ENCODE measurements at regions not wholly inside any gene's neighbourhood (a gene's known extent, or its start where the extent isn't known, plus 50 kb on each side); places are given as distances from the start of the nearest gene placed in this dataset.
A peak's percentile ranks its signal among the peaks of the same experiment; 100 is the strongest.

DNA sequence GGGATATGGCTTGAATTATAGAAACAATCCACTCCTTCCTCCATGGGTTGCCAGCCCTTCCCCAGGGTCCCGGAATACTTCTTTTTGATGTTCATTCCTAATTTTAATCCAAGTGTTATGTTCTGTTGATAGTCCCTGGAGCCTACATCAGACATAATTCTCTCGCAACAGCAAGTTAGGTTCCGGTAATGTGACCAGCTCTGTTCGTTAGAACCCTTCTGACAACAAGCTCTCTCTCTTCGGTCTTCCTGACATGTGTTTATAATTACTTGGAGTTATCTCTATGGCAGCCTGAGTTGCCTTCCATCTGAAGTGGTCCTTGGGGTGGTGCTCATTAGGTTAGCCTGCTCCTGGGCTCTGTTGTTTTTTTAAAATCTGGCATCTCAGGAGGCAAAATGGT is 506.9 kb upstream of the JARID2 start:
- DNase-seq (ENCODE audit: low spot score), result no peak
- TF ChIP-seq, protein P1, sequence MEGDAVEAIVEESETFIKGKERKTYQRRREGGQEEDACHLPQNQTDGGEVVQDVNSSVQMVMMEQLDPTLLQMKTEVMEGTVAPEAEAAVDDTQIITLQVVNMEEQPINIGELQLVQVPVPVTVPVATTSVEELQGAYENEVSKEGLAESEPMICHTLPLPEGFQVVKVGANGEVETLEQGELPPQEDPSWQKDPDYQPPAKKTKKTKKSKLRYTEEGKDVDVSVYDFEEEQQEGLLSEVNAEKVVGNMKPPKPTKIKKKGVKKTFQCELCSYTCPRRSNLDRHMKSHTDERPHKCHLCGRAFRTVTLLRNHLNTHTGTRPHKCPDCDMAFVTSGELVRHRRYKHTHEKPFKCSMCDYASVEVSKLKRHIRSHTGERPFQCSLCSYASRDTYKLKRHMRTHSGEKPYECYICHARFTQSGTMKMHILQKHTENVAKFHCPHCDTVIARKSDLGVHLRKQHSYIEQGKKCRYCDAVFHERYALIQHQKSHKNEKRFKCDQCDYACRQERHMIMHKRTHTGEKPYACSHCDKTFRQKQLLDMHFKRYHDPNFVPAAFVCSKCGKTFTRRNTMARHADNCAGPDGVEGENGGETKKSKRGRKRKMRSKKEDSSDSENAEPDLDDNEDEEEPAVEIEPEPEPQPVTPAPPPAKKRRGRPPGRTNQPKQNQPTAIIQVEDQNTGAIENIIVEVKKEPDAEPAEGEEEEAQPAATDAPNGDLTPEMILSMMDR (IDR thresholded peaks at IDR 0.05), result no peak
- no peak overlapping the region for H3K27ac ChIP-seq
- no peak overlapping the region for H3K4me3 ChIP-seq

GRCh38 chr6:14739827-14740226 is 506.0 kb upstream of the JARID2 start:
- TF ChIP-seq, protein P1 (IDR thresholded peaks at IDR 0.05), result no peak
- DNase-seq (ENCODE audit: low spot score), result no peak
- Histone ChIP-seq H3K27ac (no peak overlapping the region), H3K4me3 (no peak overlapping the region)

DNA sequence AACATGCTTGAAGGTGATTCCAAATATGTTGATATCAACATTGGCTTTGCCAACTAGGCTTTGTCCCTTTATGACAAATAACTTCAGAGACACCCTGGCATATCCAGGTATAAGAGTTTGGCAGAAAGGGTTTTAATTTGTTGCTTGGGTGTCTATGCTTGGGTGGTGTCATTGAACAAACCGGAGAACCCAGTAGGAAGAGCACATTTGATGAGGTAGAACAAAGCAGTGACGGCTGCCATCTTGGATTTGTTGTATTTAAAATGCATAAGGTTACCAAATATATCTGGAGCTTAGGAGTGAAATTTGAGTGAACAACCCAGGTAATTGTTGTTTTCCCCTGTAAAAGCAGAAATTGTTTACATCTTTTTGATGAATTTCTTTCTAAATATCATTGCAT is 503.7 kb upstream of the JARID2 start:
- TF ChIP-seq, protein P1 (IDR thresholded peaks at IDR 0.05), result no peak
- H3K27ac ChIP-seq, result no peak overlapping the region
- DNase-seq (ENCODE audit: low spot score), result no peak

GRCh38 chr6:14742680-14743079 is 503.2 kb upstream of the JARID2 start:
- DNase-seq (ENCODE audit: low spot score), result no peak
- TF ChIP-seq, protein P1 (IDR thresholded peaks at IDR 0.05), result no peak
- Histone ChIP-seq H3K27ac (peak overlapping the region in 1 of 2 donors; percentile 53), H3K4me3 (no peak overlapping the region)

More for the DNA sequence above, 503.7 kb upstream of the JARID2 start:
- H3K4me3 ChIP-seq, result no peak overlapping the region

DNA sequence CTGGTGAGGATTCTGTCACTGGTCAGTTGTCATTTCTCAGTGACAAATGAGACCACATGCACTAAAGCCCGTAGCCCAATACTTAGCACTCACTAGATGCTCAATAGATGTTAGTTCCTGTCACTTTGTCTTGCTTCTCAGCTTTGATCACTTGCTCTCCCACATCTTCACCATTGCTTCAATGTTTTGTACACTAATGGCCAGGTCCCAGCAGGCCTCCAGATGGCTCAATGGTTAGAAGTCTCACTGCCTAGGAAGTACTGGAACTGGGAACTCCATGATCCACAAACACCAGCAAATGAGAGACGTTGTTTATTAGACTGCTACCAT is 502.8 kb upstream of the JARID2 start:
- TF ChIP-seq, protein P1 (IDR thresholded peaks at IDR 0.05), result no peak
- DNase-seq (ENCODE audit: low spot score), result no peak
- no peak overlapping the region for H3K4me3 ChIP-seq
- peak overlapping the region; percentile 11 to 53 for H3K27ac ChIP-seq

DNA sequence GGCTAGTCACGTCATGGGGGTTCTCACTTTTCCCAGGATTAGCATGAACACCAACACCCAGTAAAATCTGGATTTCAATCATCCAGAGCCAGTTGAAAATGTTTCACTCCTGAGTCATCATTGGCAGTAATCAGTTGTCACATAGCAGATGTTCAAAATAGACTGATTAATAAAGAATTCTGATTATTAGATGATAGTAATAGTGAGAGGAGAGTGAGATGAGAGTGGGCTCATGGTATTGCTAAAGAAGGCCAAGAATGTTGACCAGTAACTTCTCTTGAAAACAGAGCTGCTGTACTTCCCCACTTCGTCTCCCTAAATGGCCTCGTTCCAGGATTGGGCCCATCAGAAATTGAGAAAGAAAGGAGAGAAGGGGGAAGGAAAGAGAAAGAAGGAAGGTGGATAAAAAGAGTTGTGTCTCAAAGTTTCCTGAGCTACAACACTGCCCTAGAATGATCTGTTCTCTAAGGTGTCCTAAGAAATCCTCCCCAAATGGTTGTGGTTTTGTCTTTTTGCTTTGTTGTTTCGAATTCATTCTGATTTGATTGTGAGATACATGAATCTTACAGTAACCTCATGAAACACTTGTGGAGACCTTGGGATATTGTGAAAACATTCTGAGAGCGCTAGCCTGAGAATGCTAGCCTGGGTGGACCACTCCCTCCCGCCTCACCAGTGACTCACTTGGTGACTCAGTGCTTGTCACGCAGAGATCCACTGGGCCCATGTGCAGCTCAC is 502.2 kb upstream of the JARID2 start:
- H3K27ac ChIP-seq, result peak overlapping the region; percentile 11 to 53
- DNase-seq (ENCODE audit: low spot score), result no peak
- H3K4me3 ChIP-seq, result no peak overlapping the region
- TF ChIP-seq, protein P1 (IDR thresholded peaks at IDR 0.05), result no peak

- H3K27ac ChIP-seq, result peak overlapping the region in 1 of 2 donors; percentile 17
These were observed 501.7 kb upstream of the JARID2 start for GRCh38 chr6:14744212-14744556.

More at GRCh38 chr6:14744212-14744556, 501.7 kb upstream of the JARID2 start:
- H3K4me3 ChIP-seq, result no peak overlapping the region
- DNase-seq (ENCODE audit: low spot score), result no peak
- TF ChIP-seq, protein P1 (IDR thresholded peaks at IDR 0.05), result no peak

All from coronary artery (tissue), 2 donors.